ENCODE measurements at regions not wholly inside any gene's neighbourhood (a gene's known extent, or its start where the extent isn't known, plus 50 kb on each side); places are given as distances from the start of the nearest gene placed in this dataset.

- TF ChIP-seq CTCF (conservative IDR thresholded peaks at IDR 0.05; ENCODE audit: low read length) = no peak
- TF ChIP-seq EZH2phosphoT487 (IDR thresholded peaks at IDR 0.05; ENCODE audit: borderline replicate concordance, low read depth, low read length) = no peak
These were observed 128.4 kb upstream of the ESR1 start for GRCh38 chr6:151679081-151679480.

Measured in OCI-LY7 (cell line).